ENCODE measurements at regions not wholly inside any gene's neighbourhood (a gene's known extent, or its start where the extent isn't known, plus 50 kb on each side); places are given as distances from the start of the nearest gene placed in this dataset.

DNA sequence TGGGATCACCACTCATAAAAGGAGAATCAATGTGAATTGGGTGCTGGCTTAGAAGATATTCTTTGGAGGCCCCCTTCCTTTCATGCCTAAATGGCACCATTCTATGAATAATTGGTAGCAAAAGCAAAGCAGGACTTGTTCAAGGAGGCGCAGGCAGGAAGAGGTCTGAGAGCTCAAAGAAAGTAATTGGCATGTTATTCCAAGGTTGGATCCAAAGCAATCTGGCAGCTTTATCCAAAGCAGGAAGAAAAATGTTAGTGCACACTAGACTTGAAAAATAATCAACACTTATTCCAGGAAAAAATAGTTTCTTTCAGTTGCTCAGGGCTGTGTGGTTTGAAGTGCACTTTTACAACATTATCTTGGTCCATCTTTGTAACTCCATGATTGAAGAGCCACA, 326.4 kb downstream of the NUAK1 start:
- DNase-seq (ENCODE audit: low read depth in 2 of 2): no peak
- no peak overlapping the region for H3K4me3 ChIP-seq (replicated peaks in 1 of 2; ENCODE audit: low read depth in 2 of 2, low read length in 2 of 2)
- TF ChIP-seq CTCF (IDR thresholded peaks at IDR 0.05; ENCODE audit: low read depth, low read length): no peak

DNA sequence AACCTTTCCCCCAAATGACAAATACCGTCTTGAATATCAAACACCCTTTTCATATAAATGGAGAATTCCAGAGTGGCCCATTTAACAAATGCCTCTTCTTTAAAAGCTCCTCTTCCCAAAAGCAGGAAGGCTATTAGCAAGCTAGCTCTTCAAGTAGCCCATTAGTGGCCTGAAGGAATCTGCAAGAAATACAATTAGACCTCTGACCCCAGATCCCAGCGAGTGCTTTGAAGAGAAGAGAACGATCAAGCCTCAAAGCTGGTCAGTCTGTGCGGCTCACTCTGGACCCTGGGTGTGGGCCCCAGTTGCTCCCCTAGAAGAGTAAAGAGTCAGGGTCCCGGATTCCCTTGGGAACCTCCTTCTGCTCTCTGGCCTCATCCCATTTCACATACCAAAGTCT, 325.6 kb downstream of the NUAK1 start:
- no peak overlapping the region for H3K4me3 ChIP-seq (replicated peaks in 1 of 2; ENCODE audit: low read depth in 2 of 2, low read length in 2 of 2)
- TF ChIP-seq CTCF (IDR thresholded peaks at IDR 0.05; ENCODE audit: low read depth, low read length): no peak
- DNase-seq (ENCODE audit: low read depth in 2 of 2): no peak

DNA sequence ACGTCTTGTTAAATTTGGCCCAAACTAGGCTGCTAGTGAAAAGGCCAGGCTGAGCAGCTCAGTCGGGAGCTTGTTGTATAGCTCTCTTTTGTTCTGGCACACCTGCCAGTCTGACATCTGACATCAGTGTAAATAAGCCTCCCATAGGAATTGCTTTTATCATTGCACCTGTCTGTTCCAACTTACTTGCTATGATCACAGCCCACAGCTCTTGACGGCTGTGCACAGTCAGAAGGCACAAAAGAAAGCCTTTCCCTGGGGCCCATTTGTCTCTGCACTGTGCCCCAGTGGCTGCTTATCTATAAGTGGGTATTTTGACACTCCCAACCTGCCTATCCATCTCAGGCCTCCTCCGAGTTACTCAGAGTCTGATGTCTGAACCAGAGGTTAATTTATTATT, 324.5 kb downstream of the NUAK1 start:
- no peak for DNase-seq (ENCODE audit: low read depth in 2 of 2)
- TF ChIP-seq CTCF (IDR thresholded peaks at IDR 0.05; ENCODE audit: low read depth, low read length): no peak
- no peak overlapping the region for H3K4me3 ChIP-seq (replicated peaks in 1 of 2; ENCODE audit: low read depth in 2 of 2, low read length in 2 of 2)

GRCh38 chr12:105819549-105819948, 319.2 kb downstream of the NUAK1 start:
- TF ChIP-seq CTCF (IDR thresholded peaks at IDR 0.05; ENCODE audit: low read depth, low read length): no peak
- no peak overlapping the region for H3K4me3 ChIP-seq (replicated peaks in 1 of 2; ENCODE audit: low read depth in 2 of 2, low read length in 2 of 2)
- DNase-seq (ENCODE audit: low read depth in 2 of 2): no peak

GRCh38 chr12:105820429-105821125, 318.2 kb downstream of the NUAK1 start:
- DNase-seq (ENCODE audit: low read depth in 2 of 2): peak; percentile 66 to 88
- no peak for TF ChIP-seq CTCF (IDR thresholded peaks at IDR 0.05; ENCODE audit: low read depth, low read length)
- H3K4me3 ChIP-seq (replicated peaks in 1 of 2; ENCODE audit: low read depth in 2 of 2, low read length in 2 of 2): no peak overlapping the region

DNA sequence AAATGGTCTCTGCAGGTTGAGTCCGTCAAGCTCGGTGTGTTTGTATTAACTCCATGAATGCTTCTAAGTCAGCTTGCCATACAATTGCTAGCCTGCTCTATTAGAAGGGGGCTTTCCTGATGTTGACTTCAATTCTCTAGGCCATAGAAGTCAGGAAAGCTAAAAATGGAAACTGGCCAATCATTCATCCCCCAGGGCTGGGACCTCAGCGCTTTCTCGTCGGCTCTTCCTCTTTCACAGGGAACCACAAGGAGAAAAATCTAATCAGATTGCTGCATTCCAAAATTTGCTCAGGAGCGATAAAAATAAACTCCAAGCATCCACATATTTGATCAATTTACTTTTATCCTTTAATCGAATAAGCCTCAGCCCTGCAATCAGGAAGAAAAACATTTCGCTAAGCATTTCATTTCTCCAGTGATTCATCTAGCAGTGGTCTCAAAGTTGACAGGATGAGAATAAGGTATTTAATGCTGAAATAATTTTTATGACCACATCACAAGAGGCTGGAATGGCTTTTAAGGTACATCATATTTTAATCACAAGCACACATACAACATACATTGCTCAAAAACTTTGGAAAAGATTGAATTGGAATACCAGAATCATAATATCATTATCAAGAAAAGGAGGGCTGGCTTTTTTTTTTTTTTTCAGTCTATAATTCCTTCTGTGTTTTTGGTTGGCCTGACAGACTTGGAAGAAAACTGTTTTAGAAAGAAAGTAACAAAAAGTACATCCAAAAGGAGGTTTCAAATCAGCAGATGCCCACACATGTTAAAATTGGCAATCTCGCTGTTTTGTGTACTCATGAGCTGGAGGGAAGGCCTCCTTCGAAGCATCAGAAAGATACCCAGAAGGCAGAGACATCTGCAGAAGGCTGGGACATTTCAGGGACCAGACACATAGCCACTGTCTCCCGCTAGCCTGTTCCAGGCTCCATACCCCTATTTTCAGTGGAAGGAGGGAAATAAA, 316.3 kb downstream of the NUAK1 start:
- no peak for TF ChIP-seq CTCF (IDR thresholded peaks at IDR 0.05; ENCODE audit: low read depth, low read length)
- DNase-seq (ENCODE audit: low read depth in 2 of 2): no peak

More for the DNA sequence above, 316.3 kb downstream of the NUAK1 start:
- H3K4me3 ChIP-seq (replicated peaks in 1 of 2; ENCODE audit: low read depth in 2 of 2, low read length in 2 of 2): no peak overlapping the region
